ENCODE measurements at regions not wholly inside any gene's neighbourhood (a gene's known extent, or its start where the extent isn't known, plus 50 kb on each side); places are given as distances from the start of the nearest gene placed in this dataset.

- no peaks in the 10 kb centered on the region for H3K9me2 ChIP-seq (ENCODE audit: low read depth, low read length)
- H3K27ac ChIP-seq (ENCODE audit: low read depth, low read length, poor library complexity, severe bottlenecking): no peak overlapping the region
- H3K27me3 ChIP-seq (ENCODE audit: insufficient read depth, low read length): no peaks in the 10 kb centered on the region
- no peaks in the 10 kb centered on the region for H4K20me1 ChIP-seq (ENCODE audit: insufficient read depth, low read length)
- H3K36me3 ChIP-seq (ENCODE audit: insufficient read depth, low read length): no peaks in the 10 kb centered on the region
- H3K4me2 ChIP-seq (ENCODE audit: low read length): no peak overlapping the region
- no peak overlapping the region for H2AFZ ChIP-seq (ENCODE audit: low read length)
- TF ChIP-seq EZH2 (IDR thresholded peaks at IDR 0.05; ENCODE audit: borderline replicate concordance, low read length): no peak
- no peak for TF ChIP-seq CTCF (IDR thresholded peaks at IDR 0.05; ENCODE audit: low read length)
- no peaks in the 10 kb centered on the region for H3K79me2 ChIP-seq (ENCODE audit: insufficient read depth, low read length)
- H3F3A ChIP-seq (ENCODE audit: insufficient read depth, low read length): no peaks in the 10 kb centered on the region
- H3K4me3 ChIP-seq (ENCODE audit: low read depth, low read length, poor library complexity, severe bottlenecking): no peak overlapping the region
- no peaks in the 10 kb centered on the region for H3K9me3 ChIP-seq (ENCODE audit: low read length)
- H3K4me1 ChIP-seq (ENCODE audit: insufficient read depth, low read length, severe bottlenecking): no peaks in the 10 kb centered on the region
- H3K9ac ChIP-seq (ENCODE audit: low read length): no peak overlapping the region
These were observed 86.6 kb downstream of the NOC3L start for GRCh38 chr10:94276140-94276539.

GRCh38 chr10:94277450-94277849, 85.3 kb downstream of the NOC3L start:
- TF ChIP-seq EZH2 (IDR thresholded peaks at IDR 0.05; ENCODE audit: borderline replicate concordance, low read length) (no peak), CTCF (IDR thresholded peaks at IDR 0.05; ENCODE audit: low read length) (no peak)
- no peak overlapping the region for H3K27ac ChIP-seq (ENCODE audit: low read depth, low read length, poor library complexity, severe bottlenecking)

GRCh38 chr10:94279835-94280709, 82.7 kb downstream of the NOC3L start:
- H3K27me3 ChIP-seq (ENCODE audit: insufficient read depth, low read length): no peaks in the 10 kb centered on the region
- peak; percentile 58 for TF ChIP-seq CTCF (IDR thresholded peaks at IDR 0.05; ENCODE audit: low read length)
- TF ChIP-seq EZH2 (IDR thresholded peaks at IDR 0.05; ENCODE audit: borderline replicate concordance, low read length): no peak
- H3K27ac ChIP-seq (ENCODE audit: low read depth, low read length, poor library complexity, severe bottlenecking): no peak overlapping the region
- H3F3A ChIP-seq (ENCODE audit: insufficient read depth, low read length): no peaks in the 10 kb centered on the region
- H3K9me3 ChIP-seq (ENCODE audit: low read length): no peaks in the 10 kb centered on the region
- H3K36me3 ChIP-seq (ENCODE audit: insufficient read depth, low read length): no peaks in the 10 kb centered on the region
- no peak overlapping the region for H3K9ac ChIP-seq (ENCODE audit: low read length)
- H3K4me3 ChIP-seq (ENCODE audit: low read depth, low read length, poor library complexity, severe bottlenecking): no peak overlapping the region
- H3K9me2 ChIP-seq (ENCODE audit: low read depth, low read length): no peaks in the 10 kb centered on the region
- no peaks in the 10 kb centered on the region for H4K20me1 ChIP-seq (ENCODE audit: insufficient read depth, low read length)
- H3K4me1 ChIP-seq (ENCODE audit: insufficient read depth, low read length, severe bottlenecking): no peaks in the 10 kb centered on the region
- no peaks in the 10 kb centered on the region for H3K79me2 ChIP-seq (ENCODE audit: insufficient read depth, low read length)
- no peak overlapping the region for H3K4me2 ChIP-seq (ENCODE audit: low read length)
- no peak overlapping the region for H2AFZ ChIP-seq (ENCODE audit: low read length)

More at GRCh38 chr10:94277450-94277849, 85.3 kb downstream of the NOC3L start:
- no peaks in the 10 kb centered on the region for H3F3A ChIP-seq (ENCODE audit: insufficient read depth, low read length)
- no peak overlapping the region for H3K4me2 ChIP-seq (ENCODE audit: low read length)
- no peaks in the 10 kb centered on the region for H3K9me3 ChIP-seq (ENCODE audit: low read length)
- H3K36me3 ChIP-seq (ENCODE audit: insufficient read depth, low read length): no peaks in the 10 kb centered on the region
- H3K27me3 ChIP-seq (ENCODE audit: insufficient read depth, low read length): no peaks in the 10 kb centered on the region
- H3K4me3 ChIP-seq (ENCODE audit: low read depth, low read length, poor library complexity, severe bottlenecking): no peak overlapping the region
- H3K79me2 ChIP-seq (ENCODE audit: insufficient read depth, low read length): no peaks in the 10 kb centered on the region
- no peaks in the 10 kb centered on the region for H3K4me1 ChIP-seq (ENCODE audit: insufficient read depth, low read length, severe bottlenecking)
- no peaks in the 10 kb centered on the region for H3K9me2 ChIP-seq (ENCODE audit: low read depth, low read length)
- no peak overlapping the region for H2AFZ ChIP-seq (ENCODE audit: low read length)
- no peaks in the 10 kb centered on the region for H4K20me1 ChIP-seq (ENCODE audit: insufficient read depth, low read length)
- H3K9ac ChIP-seq (ENCODE audit: low read length): no peak overlapping the region

Measured in OCI-LY1 (cell line).